EH (cell line): ENCODE measurements at regions not wholly inside any gene's neighbourhood (a gene's known extent, or its start where the extent isn't known, plus 50 kb on each side); places are given as distances from the start of the nearest gene placed in this dataset.

Source experiments
- DNase-seq: peaks from one replicate; pipeline ENCODE4 v3.0.0-alpha.2; 2015; ENCODE audit warnings: low read depth

DNA sequence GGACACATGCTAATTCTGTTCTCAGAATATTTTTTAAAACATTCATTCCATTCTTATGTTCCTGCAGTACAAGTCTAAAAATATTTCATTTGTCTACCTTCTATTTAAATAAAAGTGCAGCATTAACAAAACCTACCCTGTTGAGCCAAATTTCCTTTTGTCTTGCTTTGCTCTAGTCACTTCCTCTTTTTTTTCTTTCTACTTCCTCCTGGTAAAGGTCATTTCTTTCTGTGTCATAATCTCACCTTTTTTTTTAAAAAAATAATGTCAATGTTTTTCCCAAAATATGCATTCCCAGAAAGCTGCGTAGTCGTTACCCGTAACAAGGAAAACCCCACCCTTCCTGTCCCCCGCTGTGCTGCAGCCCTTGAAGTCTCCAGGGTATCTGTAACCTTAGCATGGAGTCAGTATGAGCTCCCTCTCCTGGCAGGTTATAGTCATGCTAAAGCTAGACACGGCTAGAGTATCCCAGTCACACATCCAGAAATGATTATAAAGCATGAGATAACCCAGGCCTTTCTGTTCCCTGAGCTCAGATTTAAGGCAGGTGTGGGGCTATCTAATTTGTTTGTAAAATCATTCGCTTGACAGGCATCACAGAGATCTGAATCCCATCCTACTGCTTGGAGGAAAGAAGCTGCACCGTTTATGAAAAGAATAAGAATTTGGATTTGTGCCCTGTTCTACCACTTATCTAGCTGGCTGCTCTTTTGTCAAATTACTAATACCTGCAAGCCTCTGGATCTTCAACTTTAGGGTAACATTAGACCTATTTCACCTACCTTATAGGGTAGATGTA is 51.1 kb upstream of the EED start:
- peak; percentile 82 for DNase-seq

- no peak for DNase-seq
Measured at GRCh38 chr11:86192519-86193257, 51.9 kb upstream of the EED start.

DNA sequence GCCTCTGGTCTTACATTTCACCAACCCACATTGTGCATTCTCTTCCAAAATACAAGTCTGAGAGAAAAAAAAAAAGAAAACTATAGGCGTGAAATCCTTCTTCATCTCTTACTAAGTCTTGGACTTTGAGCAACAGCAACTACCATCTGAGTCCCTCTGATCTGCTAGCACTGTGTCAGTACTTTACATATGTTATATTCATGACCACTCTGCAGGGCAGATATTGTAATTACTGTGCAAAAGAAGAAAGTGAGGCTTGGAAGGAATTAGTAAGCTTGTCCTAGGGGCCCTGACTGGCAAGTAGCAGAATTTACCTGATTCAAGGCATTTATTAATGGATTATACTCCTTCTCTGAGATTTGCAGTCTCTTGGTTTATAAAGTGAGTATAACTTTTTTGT is 52.7 kb upstream of the EED start:
- DNase-seq: no peak

GRCh38 chr11:86187027-86187426 is 57.5 kb upstream of the EED start:
- no peak for DNase-seq

DNA sequence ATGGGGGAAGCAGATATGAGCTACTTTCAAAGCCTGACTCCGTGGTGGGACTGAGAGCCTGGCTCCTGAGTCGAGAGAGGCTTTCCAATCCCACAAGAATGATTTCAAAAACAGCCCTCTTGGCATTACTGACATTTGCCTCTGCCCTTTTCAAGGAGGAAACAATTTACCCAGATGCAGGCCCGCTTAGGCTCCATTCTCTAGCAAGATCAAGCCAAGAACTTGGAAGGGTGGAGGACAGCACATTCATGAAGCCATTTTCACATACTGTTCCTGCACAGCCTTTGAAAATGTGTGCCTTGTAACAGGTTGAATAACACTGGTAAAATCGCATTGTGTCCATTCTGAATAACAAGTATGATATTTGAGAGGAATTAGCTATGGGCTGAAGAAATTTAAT is 58.2 kb upstream of the EED start:
- no peak for DNase-seq

DNA sequence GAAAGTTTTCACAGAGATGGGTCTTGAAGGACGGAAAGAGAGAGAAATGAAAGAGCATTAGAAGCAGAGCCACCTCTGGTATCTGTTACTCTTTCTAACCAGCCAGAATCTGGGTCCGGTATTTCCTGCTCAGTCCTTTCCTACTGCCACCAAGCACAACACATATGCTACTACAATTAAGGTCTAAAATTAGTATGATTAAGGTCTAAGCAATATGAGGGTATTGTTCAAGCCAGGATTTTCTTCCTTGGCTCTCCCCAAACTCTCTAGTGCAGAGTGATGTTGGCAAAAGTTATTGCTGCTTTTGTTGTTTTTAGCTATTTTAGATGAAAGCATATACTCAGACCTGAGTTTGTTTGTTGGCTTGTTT is 59.2 kb upstream of the EED start:
- no peak for DNase-seq

DNA sequence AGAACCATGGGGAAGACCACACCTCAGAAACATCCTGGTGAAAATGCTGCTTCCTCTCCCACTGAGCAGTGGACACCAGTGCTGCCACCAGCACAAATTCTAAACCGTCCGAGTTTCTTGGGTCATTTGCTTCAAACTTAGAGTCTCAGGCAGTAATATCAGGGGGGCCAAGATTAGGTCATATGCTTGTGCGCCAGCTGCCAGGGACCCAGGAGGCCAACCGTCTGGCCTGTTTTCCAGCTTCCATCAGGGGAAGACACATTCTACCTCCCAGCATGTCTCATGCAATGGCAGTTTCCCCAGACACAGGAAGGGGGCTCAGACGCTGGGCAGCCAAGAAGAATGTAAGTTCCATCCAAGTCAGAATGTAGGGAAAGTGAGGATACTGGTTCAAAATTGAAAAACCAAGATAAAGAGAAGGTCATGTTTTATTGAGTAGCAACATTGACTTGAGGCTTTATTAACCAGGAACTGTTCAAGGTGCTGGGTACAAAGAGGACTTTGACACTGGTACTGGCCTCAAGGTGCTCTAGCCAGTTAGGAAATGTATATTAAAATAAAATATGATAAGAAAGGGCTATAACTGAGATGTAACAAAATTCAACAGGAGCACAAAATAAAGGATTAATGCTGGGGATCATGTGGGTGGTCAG is 59.7 kb upstream of the EED start:
- no peak for DNase-seq

- DNase-seq: peak; percentile 46
Measured at GRCh38 chr11:86183694-86184093, 60.9 kb upstream of the EED start.

DNA sequence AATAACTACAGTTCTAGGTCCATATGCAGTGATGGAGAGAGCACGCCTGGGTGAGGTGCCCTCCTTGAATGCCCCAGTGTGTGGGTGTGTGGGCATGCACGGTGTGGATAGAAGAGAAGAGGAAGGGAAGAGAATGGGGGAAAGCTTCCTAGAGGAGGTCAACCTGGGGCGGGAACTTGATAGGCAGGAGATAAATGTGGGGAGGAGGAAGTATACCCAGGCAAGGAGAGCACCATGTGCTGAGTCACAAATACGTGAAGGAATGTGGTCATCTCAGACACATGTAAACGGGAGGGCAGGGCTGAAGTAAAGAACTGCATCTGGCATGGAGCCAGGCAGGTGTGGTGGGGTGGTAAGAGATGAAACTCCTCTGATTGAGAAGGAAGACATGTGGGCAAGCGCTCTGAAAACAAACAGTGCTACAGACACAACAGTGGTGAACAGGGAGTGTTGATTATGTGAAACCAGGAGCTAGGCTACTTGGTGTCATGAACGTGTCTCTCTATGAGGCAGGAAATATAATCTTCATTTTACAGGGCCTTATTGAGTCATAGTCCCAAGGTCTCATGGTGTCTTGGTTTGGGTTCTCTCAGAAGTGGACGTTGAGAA is 61.5 kb upstream of the EED start:
- peak; percentile 52 for DNase-seq

- DNase-seq: no peak
Measured at GRCh38 chr11:86181379-86181778, 63.2 kb upstream of the EED start.

DNA sequence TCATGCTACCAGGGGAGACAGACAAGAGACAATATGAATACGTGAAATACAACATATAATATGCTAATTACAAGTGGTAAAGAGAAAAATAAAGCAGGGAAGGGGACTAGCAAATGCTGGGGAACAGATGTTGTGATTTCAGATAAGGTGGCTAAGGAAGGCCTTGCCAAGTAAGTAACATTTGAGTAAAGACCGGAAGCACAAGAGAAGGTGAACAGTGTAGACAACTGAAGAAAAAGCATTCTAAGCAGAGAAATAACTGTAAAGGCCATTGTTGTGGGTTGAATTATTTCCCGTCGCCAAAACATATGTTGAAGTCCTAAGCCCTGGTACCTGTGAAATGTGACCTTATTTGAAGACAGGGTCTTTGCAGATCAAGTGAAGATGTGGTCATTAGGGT is 63.7 kb upstream of the EED start:
- DNase-seq: no peak

DNA sequence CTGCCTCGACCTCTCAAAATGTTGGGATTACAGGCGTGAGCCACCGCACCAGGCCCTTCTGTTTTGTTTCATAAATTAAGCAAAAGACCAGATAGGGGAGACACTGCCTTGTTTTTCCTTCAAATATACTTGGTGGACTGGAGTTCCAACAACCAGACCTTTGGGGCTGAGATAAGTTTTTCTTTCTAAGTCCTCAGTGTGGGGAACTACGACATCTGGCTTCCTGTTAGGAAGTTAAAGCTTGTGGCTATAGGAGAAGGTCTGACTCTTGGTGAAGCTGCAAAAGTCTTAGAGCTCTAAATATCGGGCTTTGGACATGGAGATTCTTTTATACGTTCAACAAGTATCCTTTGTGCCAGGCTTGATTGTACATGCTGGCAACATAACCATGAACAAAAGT is 64.1 kb upstream of the EED start:
- no peak for DNase-seq

DNA sequence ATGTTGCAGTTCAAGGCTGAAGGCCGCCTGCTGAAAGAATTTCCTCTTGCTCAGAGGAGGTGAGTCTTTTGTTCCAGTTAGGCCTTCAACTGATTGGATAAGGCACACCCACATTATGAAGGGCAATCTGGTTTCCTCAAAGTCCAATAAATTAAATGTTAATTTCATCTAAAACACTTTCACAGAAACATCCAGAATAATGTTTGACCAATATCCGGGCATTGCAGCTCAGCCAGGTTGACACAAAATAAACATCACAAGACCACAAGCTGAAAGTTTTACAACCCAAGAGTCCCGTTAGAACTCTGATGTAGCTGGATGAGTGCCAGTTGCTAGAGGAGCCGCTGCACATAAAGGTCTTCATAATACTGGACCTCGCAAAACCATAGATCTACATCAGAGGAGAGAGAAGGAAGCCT is 64.9 kb upstream of the EED start:
- DNase-seq: no peak

- DNase-seq: no peak
Measured at GRCh38 chr11:86177302-86177701, 67.3 kb upstream of the EED start.

- DNase-seq: peak; percentile 61
Measured at GRCh38 chr11:86176165-86176884, 68.2 kb upstream of the EED start.

- no peak for DNase-seq
Measured at GRCh38 chr11:86175626-86176025, 68.9 kb upstream of the EED start.

GRCh38 chr11:86175191-86175590 is 69.4 kb upstream of the EED start:
- no peak for DNase-seq

DNA sequence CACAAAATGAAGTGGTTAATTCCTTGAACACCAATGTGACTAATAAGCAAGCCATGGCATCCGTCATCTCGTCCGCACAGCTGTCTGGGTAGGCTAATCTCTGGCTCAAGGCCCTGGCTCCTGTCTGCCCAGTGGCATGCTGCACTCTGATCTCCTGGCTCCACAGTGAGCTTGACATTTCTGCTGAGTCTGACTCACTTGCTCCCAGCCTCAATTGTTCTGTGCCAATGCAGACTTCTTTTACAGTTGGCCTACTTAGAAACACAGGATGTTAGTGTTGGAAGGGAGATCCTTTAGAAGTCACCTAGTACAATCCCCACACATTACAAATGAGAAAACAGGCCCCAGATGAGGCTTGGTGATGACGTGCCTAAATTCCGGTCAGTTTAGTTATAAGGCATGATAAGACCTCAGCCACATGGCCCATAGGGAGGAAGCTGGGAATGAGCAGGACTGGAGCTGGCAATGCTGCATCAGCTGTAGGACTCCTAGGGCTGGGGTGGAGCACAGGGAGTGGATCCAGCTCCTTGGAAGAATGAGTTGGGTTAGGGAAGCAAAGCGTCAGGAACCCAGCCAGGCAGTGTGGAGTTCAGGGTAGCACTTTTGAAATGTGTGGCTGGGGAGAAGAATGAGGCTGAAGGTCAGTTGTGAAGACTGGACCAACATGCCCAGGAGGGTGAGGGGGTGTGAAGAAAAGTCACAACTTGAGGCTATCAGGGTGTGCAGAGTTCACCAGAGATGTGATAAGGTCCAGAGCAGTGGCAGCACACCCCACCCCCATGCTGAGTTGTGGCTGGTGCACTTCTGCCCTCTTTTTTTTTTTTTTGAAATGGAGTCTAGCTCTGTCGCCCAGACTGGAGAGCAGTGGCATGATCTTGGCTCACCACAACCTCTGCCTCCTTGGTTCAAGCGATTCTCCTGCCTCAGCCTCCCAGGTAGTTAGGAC is 70.2 kb upstream of the EED start:
- DNase-seq: peak; percentile 99

DNA sequence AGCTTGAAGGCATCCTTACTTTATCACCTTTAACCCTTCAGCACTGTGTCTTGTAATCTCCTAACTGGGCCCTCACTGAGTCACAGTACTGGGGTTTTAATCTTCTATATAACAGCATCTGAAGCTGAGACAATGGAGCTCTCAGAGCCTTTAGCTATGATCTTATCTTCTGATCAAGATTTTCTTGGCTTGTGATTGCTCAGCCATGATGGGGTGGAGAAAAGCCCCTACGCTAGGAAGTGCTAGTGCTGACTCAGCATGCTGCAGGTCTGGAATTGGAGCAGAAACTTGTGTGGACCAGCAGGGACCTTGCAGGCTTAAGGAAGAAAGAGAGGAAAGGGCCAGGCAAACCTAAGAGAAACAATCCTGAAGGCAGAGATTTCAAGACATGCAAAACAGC is 71.7 kb upstream of the EED start:
- peak; percentile 70 for DNase-seq

GRCh38 chr11:86171627-86172026 is 72.9 kb upstream of the EED start:
- no peak for DNase-seq
